MM.1S (cell line): ENCODE measurements at regions not wholly inside any gene's neighbourhood (a gene's known extent, or its start where the extent isn't known, plus 50 kb on each side); places are given as distances from the start of the nearest gene placed in this dataset.

ENCODE experiments used
- EZH2 ChIP-seq: fragments of 300-600 bp; sonication (generic); optimal IDR thresholded peaks from 2 replicates; pipeline ENCODE3; 2017; ENCODE audit warnings: low read depth, mild to moderate bottlenecking, antibody characterized with exemption, low read length, mixed read lengths
- TF ChIP-seq, protein P1 (sequence below): fragments of 300-600 bp; sonication (generic); IDR thresholded peaks from 2 replicates; pipeline ENCODE4 v1.5.1; 2016; ENCODE audit warnings: antibody characterized with exemption, low read length, mixed read lengths

DNA sequence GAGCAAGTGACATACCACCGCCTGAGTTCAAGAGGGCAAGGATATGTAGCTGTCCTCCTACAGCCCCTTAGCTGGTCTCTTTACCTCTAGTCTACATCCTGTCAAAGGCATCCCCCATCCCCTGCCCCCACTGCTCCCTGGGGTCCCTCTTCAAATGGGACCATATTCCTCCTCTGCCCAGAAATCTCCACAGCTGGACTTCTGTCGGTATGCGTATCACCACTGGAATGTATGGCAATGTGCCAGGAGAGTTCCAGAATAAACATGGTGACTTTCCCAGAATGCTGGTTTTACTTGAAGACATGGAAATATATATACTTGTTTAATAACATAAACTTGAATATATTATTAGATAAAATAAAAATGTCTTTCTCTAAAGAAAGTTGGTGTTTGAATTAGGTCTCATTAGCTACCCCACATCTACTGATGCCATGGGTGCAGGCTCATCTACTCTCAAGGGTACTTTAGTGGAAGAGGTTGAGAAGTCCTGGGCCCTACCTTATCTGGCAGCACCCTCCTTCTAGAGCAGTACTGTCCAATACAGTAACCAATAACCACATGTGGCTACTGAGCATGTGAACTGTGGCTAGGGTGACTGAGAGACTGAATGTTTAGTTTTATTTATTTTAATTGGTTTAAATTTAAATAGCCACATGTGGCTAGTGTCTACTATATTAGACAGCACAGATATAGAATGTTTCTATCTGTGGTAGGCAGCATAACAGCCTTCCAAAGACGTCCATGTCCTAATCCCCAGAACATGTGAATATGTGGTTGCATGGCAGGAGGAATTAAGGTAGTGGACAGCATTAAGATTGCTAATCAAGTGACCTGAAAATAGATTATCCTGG, 181.7 kb upstream of the SLC30A5 start:
- TF ChIP-seq, protein P1, sequence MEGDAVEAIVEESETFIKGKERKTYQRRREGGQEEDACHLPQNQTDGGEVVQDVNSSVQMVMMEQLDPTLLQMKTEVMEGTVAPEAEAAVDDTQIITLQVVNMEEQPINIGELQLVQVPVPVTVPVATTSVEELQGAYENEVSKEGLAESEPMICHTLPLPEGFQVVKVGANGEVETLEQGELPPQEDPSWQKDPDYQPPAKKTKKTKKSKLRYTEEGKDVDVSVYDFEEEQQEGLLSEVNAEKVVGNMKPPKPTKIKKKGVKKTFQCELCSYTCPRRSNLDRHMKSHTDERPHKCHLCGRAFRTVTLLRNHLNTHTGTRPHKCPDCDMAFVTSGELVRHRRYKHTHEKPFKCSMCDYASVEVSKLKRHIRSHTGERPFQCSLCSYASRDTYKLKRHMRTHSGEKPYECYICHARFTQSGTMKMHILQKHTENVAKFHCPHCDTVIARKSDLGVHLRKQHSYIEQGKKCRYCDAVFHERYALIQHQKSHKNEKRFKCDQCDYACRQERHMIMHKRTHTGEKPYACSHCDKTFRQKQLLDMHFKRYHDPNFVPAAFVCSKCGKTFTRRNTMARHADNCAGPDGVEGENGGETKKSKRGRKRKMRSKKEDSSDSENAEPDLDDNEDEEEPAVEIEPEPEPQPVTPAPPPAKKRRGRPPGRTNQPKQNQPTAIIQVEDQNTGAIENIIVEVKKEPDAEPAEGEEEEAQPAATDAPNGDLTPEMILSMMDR, result no peak
- TF ChIP-seq EZH2, result no peak
